ENCODE measurements at regions not wholly inside any gene's neighbourhood (a gene's known extent, or its start where the extent isn't known, plus 50 kb on each side); places are given as distances from the start of the nearest gene placed in this dataset.

GRCh38 chr6:6492675-6493074, 95.8 kb upstream of the LY86 start:
- TF ChIP-seq CTCF (IDR thresholded peaks at IDR 0.05; ENCODE audit: extremely low read depth in 1 of 2, insufficient read depth in 1 of 2, low read depth in 1 of 2, low read length in 2 of 2), result no peak
- TF ChIP-seq POLR2A (IDR thresholded peaks at IDR 0.05; ENCODE audit: low read depth, low read length), result no peak
- TF ChIP-seq POLR2AphosphoS5 (IDR thresholded peaks at IDR 0.05; ENCODE audit: insufficient read depth, low read depth, low read length), result no peak
- TF ChIP-seq GATA2 (IDR thresholded peaks at IDR 0.05; ENCODE audit: insufficient read depth, insufficient read length, low read depth, low read length), result no peak
- TF ChIP-seq FOS (IDR thresholded peaks at IDR 0.05; ENCODE audit: borderline replicate concordance, insufficient read depth, low read length), result no peak
- TF ChIP-seq EZH2 (IDR thresholded peaks at IDR 0.05; ENCODE audit: borderline replicate concordance, low read depth, low read length, severe bottlenecking), result no peak
- no peak for TF ChIP-seq MAX (IDR thresholded peaks at IDR 0.05; ENCODE audit: insufficient read depth, insufficient read length)
- TF ChIP-seq JUN (IDR thresholded peaks at IDR 0.05; ENCODE audit: borderline replicate concordance, insufficient read depth, insufficient read length, low read depth), result no peak

All from endothelial cell of umbilical vein (primary cell).